Transverse colon (tissue), 4 donors: ENCODE measurements at regions not wholly inside any gene's neighbourhood (a gene's known extent, or its start where the extent isn't known, plus 50 kb on each side); places are given as distances from the start of the nearest gene placed in this dataset.
"Not testable (repeated sequence)": the region's sequence is repeated elsewhere in the genome, so short reads cannot be mapped to it uniquely, and the experiment has no call there.

Experiments
- DNase-seq: peaks from one replicate; pipeline ENCODE4 v3.0.0-alpha.2; 2019
- H3K27ac ChIP-seq, 4 donors: fragments of 200-600 bp; sonication (generic); 2 replicates each; pipeline ENCODE4 v1.5.1; 2016 to 2018; ENCODE audit warnings: inconsistent platforms in 4 of 4
- H3K27me3 ChIP-seq: fragments of 200-600 bp; sonication (generic); 2 replicates; pipeline ENCODE4 v1.5.1; 2017; ENCODE audit warnings: inconsistent platforms
- H3K36me3 ChIP-seq, 4 donors: fragments of 200-600 bp; sonication (generic); 2 replicates each; pipeline ENCODE4 v1.5.1; 2017 to 2019; ENCODE audit warnings: inconsistent platforms in 4 of 4
- H3K4me1 ChIP-seq, 4 donors: fragments of 200-600 bp; sonication (generic); 2 replicates each; pipeline ENCODE4 v1.5.1; 2017 to 2020; ENCODE audit warnings: inconsistent platforms in 4 of 4
- H3K4me3 ChIP-seq, 4 donors: fragments of 200-600 bp; sonication (generic); 1 replicate in 1 of 4; 2 replicates in 3 of 4; pipeline versions ENCODE4 v1.5.1 to v1.6.1; 2017 to 2019; ENCODE audit warnings: inconsistent platforms in 4 of 4
- H3K9me3 ChIP-seq, 2 donors: fragments of 200-600 bp; sonication (generic); 2 replicates each; pipeline ENCODE4 v1.5.1; 2017 to 2019; ENCODE audit warnings: inconsistent platforms in 2 of 2
- EP300 ChIP-seq: sonication (generic); formaldehyde crosslinking; IDR thresholded peaks from one replicate; pipeline ENCODE4 v1.6.1; 2017; ENCODE audit warnings: antibody characterized with exemption, low read depth
- POLR2A ChIP-seq: fragments of 450-650 bp; IDR thresholded peaks from one replicate; pipeline ENCODE4 v1.6.1; 2016; ENCODE audit warnings: antibody characterized with exemption, mild to moderate bottlenecking, moderate library complexity
- POLR2AphosphoS5 ChIP-seq, 3 donors: sonication (generic); formaldehyde crosslinking; IDR thresholded peaks; one replicate each; pipeline ENCODE4 v1.6.1; 2016; ENCODE audit warnings: antibody characterized with exemption in 3 of 3
- WGBS, 2 donors: methylation state at CpG; one replicate each; pipeline ENCODE4 v1.1.5; 2018; ENCODE audit warnings: low coverage in 1 of 2; 5-methylcytosine and 5-hydroxymethylcytosine counted together
- in situ Hi-C, 4 donors: fragments of 200-750 bp; cut with MboI; loops; one replicate each; pipeline versions ENCODE4 v1.15.0 to v1.15.1; 2017; ENCODE audit warnings: low sequenced_read_pairs in 3 of 4, low pct_ligation_motif_present in 1 of 4, low pct_unique_long_range_greater_than_20kb in 1 of 4
- intact Hi-C: fragments of 100-400 bp; cut with DNase I; formaldehyde crosslinking; loops from one replicate; pipeline ENCODE4 v1.15.1; 2023; ENCODE audit warnings: low total_unique reads
- TF ChIP-seq, protein P1 (sequence below), 5 experiments: fragments of 200-600 bp in 3 of 5; fragments of 450-650 bp in 2 of 5; sonication (generic) in 3 of 5; IDR thresholded peaks; 1 replicate in 2 of 5; 2 replicates in 3 of 5; pipeline ENCODE4 v1.5.1; 2016 to 2017; ENCODE audit warnings: antibody characterized with exemption in 5 of 5, inconsistent platforms in 3 of 5, mild to moderate bottlenecking in 2 of 5, moderate library complexity in 1 of 5

- Histone ChIP-seq H3K36me3 (no peaks in the 10 kb centered on the region), H3K27ac (no peak overlapping the region), H3K4me3 (no peak overlapping the region), H3K27me3 (no peaks in the 10 kb centered on the region), H3K9me3 (no peaks in the 10 kb centered on the region), H3K4me1 (no peaks in the 10 kb centered on the region)
- in situ Hi-C loops (no loop called here), intact Hi-C loops (no loop called here)
- TF ChIP-seq EP300 = no peak
- WGBS, 2 donors = 44 to 88% methylated on average over 1 of the region's 1 CpG
- no peak for DNase-seq
Observed at GRCh38 chr3:176141837-176142236, 1055.4 kb downstream of the TBL1XR1 start.

DNA sequence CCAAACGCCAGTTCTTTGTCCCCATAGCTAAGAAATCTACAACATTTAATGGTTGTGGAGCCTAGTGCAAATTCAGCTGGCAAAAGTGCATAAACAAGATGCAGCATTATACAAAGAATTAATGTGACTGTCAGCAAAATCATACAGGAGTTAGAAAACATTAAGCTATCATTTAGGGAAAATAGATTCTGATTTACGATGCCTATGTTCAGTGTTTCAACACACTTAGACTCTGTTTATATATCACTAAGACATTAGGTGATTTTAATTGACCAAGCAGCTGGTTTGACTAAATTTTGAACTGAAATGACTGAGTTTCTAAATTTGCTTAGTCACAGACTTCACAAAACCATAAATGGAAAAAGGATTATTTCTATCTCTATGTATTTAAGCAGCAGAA lies 1076.8 kb downstream of the TBL1XR1 start:
- DNase-seq = no peak
- TF ChIP-seq POLR2A = no peak
- no peak for TF ChIP-seq EP300
- no peak for TF ChIP-seq POLR2AphosphoS5 (IDR thresholded peaks at IDR 0.05)
- TF ChIP-seq, protein P1, sequence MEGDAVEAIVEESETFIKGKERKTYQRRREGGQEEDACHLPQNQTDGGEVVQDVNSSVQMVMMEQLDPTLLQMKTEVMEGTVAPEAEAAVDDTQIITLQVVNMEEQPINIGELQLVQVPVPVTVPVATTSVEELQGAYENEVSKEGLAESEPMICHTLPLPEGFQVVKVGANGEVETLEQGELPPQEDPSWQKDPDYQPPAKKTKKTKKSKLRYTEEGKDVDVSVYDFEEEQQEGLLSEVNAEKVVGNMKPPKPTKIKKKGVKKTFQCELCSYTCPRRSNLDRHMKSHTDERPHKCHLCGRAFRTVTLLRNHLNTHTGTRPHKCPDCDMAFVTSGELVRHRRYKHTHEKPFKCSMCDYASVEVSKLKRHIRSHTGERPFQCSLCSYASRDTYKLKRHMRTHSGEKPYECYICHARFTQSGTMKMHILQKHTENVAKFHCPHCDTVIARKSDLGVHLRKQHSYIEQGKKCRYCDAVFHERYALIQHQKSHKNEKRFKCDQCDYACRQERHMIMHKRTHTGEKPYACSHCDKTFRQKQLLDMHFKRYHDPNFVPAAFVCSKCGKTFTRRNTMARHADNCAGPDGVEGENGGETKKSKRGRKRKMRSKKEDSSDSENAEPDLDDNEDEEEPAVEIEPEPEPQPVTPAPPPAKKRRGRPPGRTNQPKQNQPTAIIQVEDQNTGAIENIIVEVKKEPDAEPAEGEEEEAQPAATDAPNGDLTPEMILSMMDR (IDR thresholded peaks at IDR 0.05) = no peak

GRCh38 chr3:176119826-176120225 lies 1077.5 kb downstream of the TBL1XR1 start:
- no peak for DNase-seq
- H3K27me3 ChIP-seq = no peaks in the 10 kb centered on the region
- in situ Hi-C loops (no loop called here), intact Hi-C loops (no loop called here)
- H3K36me3 ChIP-seq = no peaks in the 10 kb centered on the region
- H3K27ac ChIP-seq = no peak overlapping the region
- H3K9me3 ChIP-seq = no peaks in the 10 kb centered on the region
- TF ChIP-seq, protein P1 (IDR thresholded peaks at IDR 0.05) = no peak
- TF ChIP-seq POLR2AphosphoS5 (IDR thresholded peaks at IDR 0.05) (no peak), POLR2A (no peak), EP300 (no peak)
- peaks cover 0 to 4% (median 0%) of the 10 kb centered on the region in 4 donors for H3K4me1 ChIP-seq
- 76 to 81% methylated on average over 6 of the region's 6 CpGs for WGBS, 2 donors
- H3K4me3 ChIP-seq = no peak overlapping the region

More for the DNA sequence above, 1076.8 kb downstream of the TBL1XR1 start:
- Histone ChIP-seq H3K27ac (no peak overlapping the region), H3K4me3 (no peak overlapping the region), H3K27me3 (no peaks in the 10 kb centered on the region), H3K9me3 (no peaks in the 10 kb centered on the region), H3K36me3 (no peaks in the 10 kb centered on the region), H3K4me1 (peaks cover 0 to 4% (median 0%) of the 10 kb centered on the region in 4 donors)
- in situ Hi-C loops (no loop called here), intact Hi-C loops (no loop called here)
- WGBS, 2 donors = 45 to 65% methylated on average over 2 of the region's 2 CpGs

- TF ChIP-seq, protein P1 (IDR thresholded peaks at IDR 0.05) = no peak
- TF ChIP-seq POLR2A (no peak), POLR2AphosphoS5 (IDR thresholded peaks at IDR 0.05) (no peak), EP300 (no peak)
- Histone ChIP-seq H3K36me3 (no peaks in the 10 kb centered on the region), H3K4me3 (no peak overlapping the region), H3K9me3 (no peaks in the 10 kb centered on the region), H3K4me1 (no peaks in the 10 kb centered on the region), H3K27ac (no peak overlapping the region), H3K27me3 (no peaks in the 10 kb centered on the region)
- 75 to 86% methylated on average over 2 of the region's 2 CpGs for WGBS, 2 donors
- in situ Hi-C loops = no loop called here
- no peak for DNase-seq
- intact Hi-C loops = no loop called here
Observed at GRCh38 chr3:176106380-176106779, 1090.9 kb downstream of the TBL1XR1 start.

DNA sequence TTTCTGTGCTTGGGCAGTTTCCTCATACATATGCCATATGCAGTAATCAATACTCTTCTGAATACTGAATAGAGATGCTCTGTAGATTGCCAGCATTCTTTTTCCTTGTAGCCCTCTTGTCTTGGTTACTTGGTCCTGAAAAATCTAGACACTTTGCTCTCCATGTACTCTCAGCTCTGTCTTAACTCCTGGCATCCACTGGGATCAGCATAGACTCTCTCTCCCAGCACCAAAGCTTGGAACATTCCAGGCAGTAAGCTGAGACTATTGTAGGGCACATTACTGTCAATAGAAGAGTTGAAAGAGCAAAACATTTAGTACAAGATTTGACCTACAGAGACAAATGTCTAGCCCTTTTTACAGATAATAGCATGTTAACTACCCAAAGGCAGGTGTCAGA lies 1100.3 kb downstream of the TBL1XR1 start:
- TF ChIP-seq POLR2A (no peak), POLR2AphosphoS5 (IDR thresholded peaks at IDR 0.05) (no peak), EP300 (no peak)
- TF ChIP-seq, protein P1 (IDR thresholded peaks at IDR 0.05) = no peak
- Histone ChIP-seq H3K4me1 (no peaks in the 10 kb centered on the region), H3K4me3 (no peak overlapping the region), H3K27ac (no peak overlapping the region), H3K27me3 (no peaks in the 10 kb centered on the region), H3K9me3 (no peaks in the 10 kb centered on the region), H3K36me3 (peaks cover 0 to 1% (median 0%) of the 10 kb centered on the region in 4 donors)
- DNase-seq = no peak
- in situ Hi-C loops (no loop called here), intact Hi-C loops (no loop called here)

DNA sequence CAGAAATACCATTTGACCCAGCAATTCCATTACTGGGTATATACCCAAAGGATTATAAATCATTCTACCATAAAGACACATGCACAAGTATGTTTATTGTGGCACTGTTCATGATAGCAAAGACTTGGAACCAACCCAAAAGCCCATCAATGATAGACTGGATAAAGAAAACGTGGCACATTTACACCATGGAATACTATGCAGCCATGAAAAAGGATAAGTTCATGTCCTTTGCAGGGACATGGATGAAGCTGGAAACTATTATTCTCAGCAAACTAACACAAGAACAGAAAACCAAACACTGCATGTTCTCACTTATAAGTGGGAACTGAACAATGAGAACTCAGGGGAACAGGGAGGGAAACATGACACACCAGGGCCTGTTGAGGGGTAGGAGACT lies 1103.4 kb downstream of the TBL1XR1 start:
- H3K9me3 ChIP-seq, H3K27ac ChIP-seq, in situ Hi-C loops, H3K4me3 ChIP-seq, H3K27me3 ChIP-seq, H3K4me1 ChIP-seq, H3K36me3 ChIP-seq, DNase-seq, intact Hi-C loops: not testable (repeated sequence)
- WGBS, 2 donors = 25 to 55% methylated on average over 1 of the region's 1 CpG
